ENCODE measurements at regions not wholly inside any gene's neighbourhood (a gene's known extent, or its start where the extent isn't known, plus 50 kb on each side); places are given as distances from the start of the nearest gene placed in this dataset.

GRCh38 chr2:2746731-2747130, 415.7 kb upstream of the MYT1L start:
- TF ChIP-seq, protein P1, sequence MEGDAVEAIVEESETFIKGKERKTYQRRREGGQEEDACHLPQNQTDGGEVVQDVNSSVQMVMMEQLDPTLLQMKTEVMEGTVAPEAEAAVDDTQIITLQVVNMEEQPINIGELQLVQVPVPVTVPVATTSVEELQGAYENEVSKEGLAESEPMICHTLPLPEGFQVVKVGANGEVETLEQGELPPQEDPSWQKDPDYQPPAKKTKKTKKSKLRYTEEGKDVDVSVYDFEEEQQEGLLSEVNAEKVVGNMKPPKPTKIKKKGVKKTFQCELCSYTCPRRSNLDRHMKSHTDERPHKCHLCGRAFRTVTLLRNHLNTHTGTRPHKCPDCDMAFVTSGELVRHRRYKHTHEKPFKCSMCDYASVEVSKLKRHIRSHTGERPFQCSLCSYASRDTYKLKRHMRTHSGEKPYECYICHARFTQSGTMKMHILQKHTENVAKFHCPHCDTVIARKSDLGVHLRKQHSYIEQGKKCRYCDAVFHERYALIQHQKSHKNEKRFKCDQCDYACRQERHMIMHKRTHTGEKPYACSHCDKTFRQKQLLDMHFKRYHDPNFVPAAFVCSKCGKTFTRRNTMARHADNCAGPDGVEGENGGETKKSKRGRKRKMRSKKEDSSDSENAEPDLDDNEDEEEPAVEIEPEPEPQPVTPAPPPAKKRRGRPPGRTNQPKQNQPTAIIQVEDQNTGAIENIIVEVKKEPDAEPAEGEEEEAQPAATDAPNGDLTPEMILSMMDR (IDR thresholded peaks at IDR 0.05), result no peak
- no peak for TF ChIP-seq POLR2A (IDR thresholded peaks at IDR 0.05)
- DNase-seq, result no peak
- Histone ChIP-seq H3K4me1 (replicated peaks in 1 of 2) (peaks cover 0 to 4% of the 10 kb centered on the region in 2 donors), H3K9me3 (replicated peaks in 1 of 3) (no peaks in the 10 kb centered on the region), H3K4me3 (no peak overlapping the region), H3K27me3 (no peaks in the 10 kb centered on the region), H3K27ac (no peak overlapping the region), H3K36me3 (replicated peaks in 1 of 2) (no peaks in the 10 kb centered on the region)
- 87 to 89% (median 88%) methylated on average over 6 of the region's 6 CpGs for WGBS, 4 donors
- intact Hi-C loops (cut with DNase I), result no loop called here

DNA sequence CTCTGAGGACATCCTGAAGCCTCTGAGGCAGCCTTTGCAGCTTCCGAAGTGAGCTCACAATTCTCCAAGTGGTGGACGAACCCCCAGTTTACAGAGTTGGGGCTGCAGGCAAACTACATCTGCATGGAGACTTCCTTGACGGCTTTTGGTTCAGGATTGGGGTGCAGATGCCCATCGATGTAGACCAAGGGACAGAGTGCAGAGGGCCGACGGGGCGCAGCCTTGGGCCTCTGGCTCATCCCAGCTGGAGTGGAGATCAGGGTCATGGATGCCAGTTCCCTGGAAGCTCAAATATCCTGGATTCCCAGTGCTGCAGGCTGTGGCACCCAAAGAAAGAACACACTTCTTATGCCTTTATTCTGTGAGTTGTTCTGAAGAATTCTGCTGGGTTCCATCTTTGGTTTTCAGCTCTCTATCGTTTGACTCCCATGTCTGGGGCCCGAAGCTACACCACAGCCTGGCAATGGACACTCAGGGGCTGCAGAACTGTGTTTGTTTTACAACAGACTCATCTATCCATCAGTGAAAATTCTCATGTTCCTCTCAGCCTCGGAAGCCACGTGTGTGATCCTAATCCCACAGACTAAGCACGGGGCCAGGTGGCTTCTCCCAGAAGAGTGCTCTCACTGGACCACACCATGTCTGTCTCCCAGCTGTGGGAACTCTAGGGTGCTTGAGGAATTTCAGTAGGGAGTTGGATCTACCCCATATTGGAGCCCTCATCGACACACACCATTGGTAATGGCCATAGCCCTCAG, 414.1 kb upstream of the MYT1L start:
- no peaks in the 10 kb centered on the region for H3K27me3 ChIP-seq
- 79 to 85% (median 82%) methylated on average over 13 of the region's 13 CpGs for WGBS, 4 donors
- no peak for DNase-seq
- H3K9me3 ChIP-seq (replicated peaks in 1 of 3), result no peaks in the 10 kb centered on the region
- peaks cover 0 to 4% of the 10 kb centered on the region in 2 donors for H3K4me1 ChIP-seq (replicated peaks in 1 of 2)
- TF ChIP-seq, protein P1 (IDR thresholded peaks at IDR 0.05), result no peak
- no peak for TF ChIP-seq POLR2A (IDR thresholded peaks at IDR 0.05)
- H3K4me3 ChIP-seq, result no peak overlapping the region
- H3K36me3 ChIP-seq (replicated peaks in 1 of 2), result no peaks in the 10 kb centered on the region
- no peak overlapping the region for H3K27ac ChIP-seq
- intact Hi-C loops (cut with DNase I), result no loop called here

GRCh38 chr2:2744107-2744506, 413.0 kb upstream of the MYT1L start:
- no peak overlapping the region for H3K27ac ChIP-seq

DNA sequence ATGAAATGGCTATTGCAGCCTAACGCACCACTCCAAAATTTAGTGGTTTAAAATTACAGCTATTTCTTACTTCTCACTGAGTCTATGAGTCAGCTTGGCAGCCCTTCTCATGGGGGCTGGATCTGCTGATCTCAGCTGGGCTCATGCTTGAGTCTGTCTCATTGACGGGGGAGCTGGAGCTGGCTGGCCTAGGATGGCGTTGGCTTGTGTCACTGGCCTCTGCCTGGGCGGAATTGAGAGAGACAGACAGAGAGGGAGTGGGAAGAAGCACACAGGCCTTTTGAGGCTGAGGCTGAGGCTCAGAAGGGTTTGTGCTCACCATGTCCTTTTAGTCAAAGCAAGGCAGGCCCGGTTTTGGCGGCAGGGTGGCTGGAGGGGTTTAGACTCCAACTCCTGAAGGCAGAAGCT, 412.1 kb upstream of the MYT1L start:
- WGBS, 4 donors, result 36 to 47% (median 44%) methylated on average over 6 of the region's 6 CpGs
- Histone ChIP-seq H3K4me1 (replicated peaks in 1 of 2) (peaks cover 0 to 4% of the 10 kb centered on the region in 2 donors), H3K36me3 (replicated peaks in 1 of 2) (no peaks in the 10 kb centered on the region), H3K4me3 (no peak overlapping the region), H3K9me3 (replicated peaks in 1 of 3) (no peaks in the 10 kb centered on the region), H3K27ac (peak overlapping the region in 2 of 5 donors; percentile 49 to 61), H3K27me3 (no peaks in the 10 kb centered on the region)
- intact Hi-C loops (cut with DNase I), result no loop called here
- TF ChIP-seq, protein P1 (IDR thresholded peaks at IDR 0.05), result no peak
- no peak for TF ChIP-seq POLR2A (IDR thresholded peaks at IDR 0.05)
- DNase-seq, result peak; percentile 59 to 84 (median 78)

More at GRCh38 chr2:2744107-2744506, 413.0 kb upstream of the MYT1L start:
- Histone ChIP-seq H3K9me3 (replicated peaks in 1 of 3) (no peaks in the 10 kb centered on the region), H3K4me3 (no peak overlapping the region), H3K36me3 (replicated peaks in 1 of 2) (no peaks in the 10 kb centered on the region), H3K27me3 (no peaks in the 10 kb centered on the region), H3K4me1 (replicated peaks in 1 of 2) (peaks cover 0 to 4% of the 10 kb centered on the region in 2 donors)
- DNase-seq, result no peak
- TF ChIP-seq, protein P1 (IDR thresholded peaks at IDR 0.05), result no peak
- no peak for TF ChIP-seq POLR2A (IDR thresholded peaks at IDR 0.05)
- WGBS, 4 donors, result 73 to 98% (median 79%) methylated on average over 4 to 5 of the region's 5 CpGs
- intact Hi-C loops (cut with DNase I), result no loop called here
